Cerebellar nuclear complex (tissue), 1 donor: ENCODE measurements at regions not wholly inside any gene's neighbourhood (a gene's known extent, or its start where the extent isn't known, plus 50 kb on each side); places are given as distances from the start of the nearest gene placed in this dataset.
"Not testable (repeated sequence)": the region's sequence is repeated elsewhere in the genome, so short reads cannot be mapped to it uniquely, and the experiment has no call there.

Source experiments
- DNase-seq, 2 experiments: peaks; one replicate each; lab custom pipeline; 2025; lab: John Stamatoyannopoulos, UW

GRCh38 chr5:36529142-36529541 lies 77.3 kb upstream of the SLC1A3 start:
- DNase-seq, result no peak

- no peak for DNase-seq
These were observed 76.2 kb upstream of the SLC1A3 start for GRCh38 chr5:36530215-36530614.

- no peak for DNase-seq
These were observed 75.0 kb upstream of the SLC1A3 start for GRCh38 chr5:36531401-36531800.

- DNase-seq, result no peak
These were observed 71.0 kb upstream of the SLC1A3 start for GRCh38 chr5:36535378-36535777.

- no peak for DNase-seq
These were observed 70.4 kb upstream of the SLC1A3 start for GRCh38 chr5:36535859-36536615.

- no peak for DNase-seq
These were observed 69.8 kb upstream of the SLC1A3 start for GRCh38 chr5:36536616-36537005.

- DNase-seq, result no peak
These were observed 68.7 kb upstream of the SLC1A3 start for GRCh38 chr5:36537724-36538123.

- no peak for DNase-seq
These were observed 53.6 kb upstream of the SLC1A3 start for GRCh38 chr5:36552651-36553393.

- DNase-seq, result not testable (repeated sequence)
These were observed 51.4 kb upstream of the SLC1A3 start for GRCh38 chr5:36555035-36555434.
